HG03135 (cell line): ENCODE measurements at regions not wholly inside any gene's neighbourhood (a gene's known extent, or its start where the extent isn't known, plus 50 kb on each side); places are given as distances from the start of the nearest gene placed in this dataset.

ENCODE experiments used
- ATAC-seq: cut with Tn5 transposase; IDR thresholded peaks from one replicate; pipeline ENCODE4 v1.9.1; 2021; ENCODE audit warnings: mild to moderate bottlenecking, moderate library complexity; ENCODE audit not compliant: unreplicated experiment

DNA sequence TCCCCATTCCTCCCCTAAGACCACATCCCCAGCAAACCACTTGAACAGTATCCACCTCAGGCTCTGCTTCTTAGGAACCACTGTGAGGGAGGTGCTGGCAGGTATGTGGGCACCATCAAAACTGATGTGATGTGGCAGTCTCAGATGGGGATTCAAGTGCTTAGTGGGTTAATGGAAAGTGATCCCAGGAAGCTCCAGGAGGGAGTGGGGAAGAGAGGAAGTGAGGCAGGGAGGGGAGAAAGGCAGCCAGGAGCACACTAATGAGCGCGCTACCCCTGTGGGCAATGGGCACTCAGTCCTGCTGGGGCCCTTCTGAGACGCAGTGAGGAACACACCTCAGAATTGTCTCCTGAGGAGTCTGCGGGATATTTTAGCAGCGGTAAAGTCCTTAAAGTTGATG, 263.1 kb upstream of the MOCS1 start:
- no peak for ATAC-seq

GRCh38 chr6:40196135-40196518, 261.9 kb upstream of the MOCS1 start:
- no peak for ATAC-seq

DNA sequence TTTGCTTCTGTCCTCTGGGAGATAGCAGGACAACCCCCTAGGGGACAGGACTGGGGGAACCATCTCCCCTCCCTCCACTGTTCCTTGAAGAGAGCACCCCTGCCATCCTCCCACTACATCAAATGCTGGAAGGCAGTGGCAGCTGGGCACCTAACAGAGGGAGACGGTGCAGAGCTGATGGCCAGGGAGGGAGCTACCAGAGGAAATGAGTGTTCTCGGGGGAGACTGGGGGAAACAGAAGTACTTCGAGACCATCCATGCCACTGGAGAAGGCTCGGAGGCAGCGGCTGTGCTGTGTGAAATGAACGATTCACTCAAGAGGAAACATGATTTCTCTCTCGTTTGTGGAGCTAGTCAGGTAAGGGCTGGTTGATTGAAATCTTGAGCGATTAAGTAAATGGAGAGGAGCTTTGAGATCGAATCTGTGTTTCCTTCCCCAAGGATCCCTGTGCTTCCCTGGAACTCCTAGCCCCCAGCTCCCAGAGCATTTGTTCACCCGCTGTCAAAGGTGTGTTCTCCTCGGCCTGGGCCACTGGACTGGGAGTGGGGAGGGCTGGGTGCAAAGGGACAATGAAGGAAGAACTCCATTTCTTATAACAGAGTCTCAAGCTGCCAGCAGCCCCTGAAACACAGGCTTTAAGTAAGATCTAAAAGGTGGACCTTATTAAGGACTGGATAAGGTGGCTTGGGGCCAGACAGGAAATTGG, 261.3 kb upstream of the MOCS1 start:
- ATAC-seq = no peak

DNA sequence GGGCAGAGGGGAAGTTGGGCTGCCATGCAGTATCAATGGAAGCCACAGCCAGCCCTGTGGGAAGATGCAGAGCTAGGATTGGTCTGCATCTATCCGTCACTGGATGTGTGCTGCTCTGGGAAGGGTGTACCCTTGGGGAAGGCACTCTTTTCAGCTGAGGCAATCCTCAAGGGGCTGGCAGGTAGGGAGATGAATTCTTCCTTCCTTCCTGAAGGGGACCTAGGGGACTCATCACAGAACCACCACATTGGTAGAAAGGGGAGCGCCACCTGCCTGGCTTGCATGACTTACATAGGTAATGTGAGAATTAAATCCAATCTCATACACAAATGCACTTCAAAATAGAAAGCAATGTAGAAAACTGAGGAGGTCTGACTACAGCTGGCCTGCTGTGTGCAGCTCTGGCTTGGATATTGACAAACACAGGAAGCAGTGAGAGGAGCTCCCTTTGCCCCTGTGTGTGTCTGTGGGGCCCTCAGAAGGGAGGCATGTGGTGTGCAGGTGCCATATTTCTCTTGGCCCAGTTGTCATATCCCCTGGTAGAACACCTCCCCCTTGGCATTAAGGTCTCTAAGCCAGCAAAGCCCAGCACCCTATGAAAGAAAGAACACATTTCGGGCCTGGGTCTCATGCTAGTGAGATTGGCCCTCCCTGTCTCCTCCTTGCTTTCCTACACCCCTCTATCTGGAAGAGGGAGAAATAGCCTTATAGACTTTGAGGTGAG, 260.3 kb upstream of the MOCS1 start:
- no peak for ATAC-seq

DNA sequence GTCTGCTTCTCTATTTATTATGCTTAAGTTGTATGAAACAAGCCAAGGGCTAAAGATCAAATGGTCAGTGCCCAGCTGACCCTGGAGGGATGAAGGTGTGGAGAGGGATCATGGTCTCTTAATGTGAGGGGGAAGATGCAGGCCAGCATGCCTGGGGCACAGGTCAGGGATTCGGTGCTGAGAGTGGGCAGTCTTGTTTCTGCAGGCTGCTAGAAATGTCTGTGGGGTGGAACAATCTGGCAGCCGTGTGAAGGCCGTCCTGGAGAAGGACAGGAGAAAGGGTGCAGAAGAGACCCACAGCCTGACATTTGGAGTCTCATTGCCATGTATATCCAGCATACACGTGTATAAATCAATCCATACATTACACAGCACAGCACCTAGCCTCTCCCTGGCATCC, 258.3 kb upstream of the MOCS1 start:
- ATAC-seq = no peak

- ATAC-seq = no peak
Observed at GRCh38 chr6:40188931-40189330, 254.7 kb upstream of the MOCS1 start.

GRCh38 chr6:40187535-40188144, 253.4 kb upstream of the MOCS1 start:
- ATAC-seq = no peak

- no peak for ATAC-seq
Observed at GRCh38 chr6:40185486-40185885, 251.2 kb upstream of the MOCS1 start.

DNA sequence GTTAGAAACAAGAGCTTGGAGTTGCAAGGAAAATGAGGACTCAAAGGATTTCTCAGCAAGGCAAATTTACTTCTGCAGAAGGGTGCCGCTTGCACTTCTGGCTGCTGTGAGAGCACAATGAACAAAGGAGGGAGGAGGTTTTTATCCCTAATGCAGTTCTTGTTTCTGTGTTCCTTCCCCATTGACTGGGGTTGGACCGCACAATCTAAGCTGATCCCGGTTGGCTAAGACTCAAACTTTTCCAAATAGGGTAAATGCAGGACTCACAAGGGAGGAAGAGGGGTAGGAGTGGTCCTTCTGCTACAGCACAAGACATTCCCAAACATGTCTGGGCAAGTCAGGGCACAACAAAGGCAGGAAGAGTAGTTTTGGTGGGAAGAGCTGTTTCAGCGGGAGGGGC, 249.6 kb upstream of the MOCS1 start:
- no peak for ATAC-seq

DNA sequence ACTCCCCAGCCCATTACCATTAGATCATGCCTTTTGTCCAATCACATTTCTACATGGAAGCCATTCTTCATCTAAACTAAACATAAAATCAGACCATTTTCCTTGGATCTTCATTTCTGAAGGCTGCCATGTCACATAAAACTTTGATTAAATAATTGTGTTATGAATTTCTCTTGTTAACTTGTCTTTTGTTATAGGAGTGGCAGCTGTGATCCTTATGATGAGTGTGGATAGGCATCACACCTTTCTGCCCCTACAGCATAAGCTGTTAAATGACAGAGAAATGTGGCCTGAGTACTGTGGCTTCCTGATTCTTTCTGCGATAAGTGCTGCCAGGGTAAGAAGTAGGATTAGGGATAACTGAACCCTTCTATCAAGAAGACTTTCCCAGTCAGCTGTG, 247.1 kb upstream of the MOCS1 start:
- ATAC-seq = no peak

DNA sequence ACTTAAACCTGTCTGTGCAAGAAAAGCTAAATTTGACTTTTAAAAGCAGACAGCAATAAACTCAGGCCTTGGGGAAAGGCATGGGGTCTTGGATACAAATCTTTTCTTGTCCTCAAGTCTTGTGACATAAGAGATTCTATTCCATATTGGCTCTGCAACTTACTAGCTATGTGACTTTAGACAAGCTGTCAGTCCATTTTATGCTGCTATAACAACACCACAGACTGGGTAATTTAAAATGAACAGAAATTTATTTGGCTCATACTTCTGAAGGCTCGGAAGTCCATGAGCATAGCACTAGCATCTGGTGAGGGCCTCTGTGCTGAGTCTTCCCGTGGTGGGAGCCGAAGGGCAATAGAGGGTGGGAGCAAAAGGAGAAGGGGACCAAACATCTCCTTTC, 246.0 kb upstream of the MOCS1 start:
- ATAC-seq = no peak

GRCh38 chr6:40179496-40179895, 245.2 kb upstream of the MOCS1 start:
- ATAC-seq = no peak

DNA sequence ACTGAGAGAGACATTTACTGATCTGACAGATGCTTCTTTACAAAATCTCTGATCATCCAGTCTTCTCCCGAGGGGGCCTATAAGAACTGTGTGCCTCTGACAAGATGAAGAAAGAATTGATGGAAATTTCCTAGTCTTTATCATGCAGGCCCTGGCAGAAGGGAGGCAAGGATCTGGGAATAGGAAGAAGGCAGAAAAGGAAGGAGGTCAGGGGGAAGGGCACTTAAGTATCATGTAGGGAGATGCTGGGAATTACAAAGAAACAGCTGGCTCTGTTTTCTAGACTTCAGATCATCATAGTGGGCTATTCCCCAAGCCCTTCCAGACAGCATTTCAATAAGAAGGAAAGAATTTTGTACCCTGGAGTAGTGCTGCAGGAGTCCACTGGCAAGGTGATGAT, 243.3 kb upstream of the MOCS1 start:
- ATAC-seq = no peak

- no peak for ATAC-seq
Observed at GRCh38 chr6:40176152-40176551, 241.9 kb upstream of the MOCS1 start.

DNA sequence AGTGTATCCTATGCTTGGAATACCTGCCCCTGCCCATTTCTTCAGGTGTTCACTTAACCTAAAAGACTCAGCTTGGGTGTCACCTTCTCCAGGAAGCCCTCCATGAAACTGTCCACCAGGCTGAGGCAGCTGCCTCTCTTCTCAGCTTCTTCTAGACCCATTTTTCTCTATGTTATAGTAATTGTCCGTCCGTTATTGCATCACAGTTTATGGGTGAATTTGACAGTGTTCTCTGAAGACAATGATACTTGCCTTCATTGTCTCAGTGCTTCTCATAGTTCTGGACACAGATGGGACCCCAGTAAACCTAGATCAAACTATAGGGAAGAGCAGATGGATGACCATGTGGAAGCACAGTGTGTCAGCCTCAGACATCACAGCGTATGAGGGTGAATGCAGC, 238.0 kb upstream of the MOCS1 start:
- no peak for ATAC-seq

GRCh38 chr6:40171343-40171742, 237.1 kb upstream of the MOCS1 start:
- no peak for ATAC-seq

- no peak for ATAC-seq
Observed at GRCh38 chr6:40170856-40171255, 236.6 kb upstream of the MOCS1 start.

DNA sequence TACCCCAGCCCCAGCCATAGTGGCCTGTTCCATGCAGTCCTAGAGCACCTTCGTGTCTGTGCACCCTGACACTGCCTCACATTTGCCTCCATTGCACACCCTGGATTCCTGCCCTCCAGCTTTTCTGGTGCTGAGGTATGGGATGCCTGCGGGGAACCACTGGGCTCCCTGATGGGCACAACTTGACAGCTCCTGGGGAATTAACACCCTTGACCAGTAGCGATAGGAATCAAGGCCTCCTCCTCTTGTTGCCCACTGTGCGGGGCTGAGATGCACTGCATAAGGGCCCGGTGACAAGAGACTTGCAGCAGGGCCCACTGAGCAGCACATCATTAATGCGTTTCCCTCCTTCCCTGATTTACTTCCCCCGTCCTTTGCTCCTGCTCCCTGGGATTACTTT, 235.6 kb upstream of the MOCS1 start:
- no peak for ATAC-seq

- no peak for ATAC-seq
Observed at GRCh38 chr6:40166963-40167362, 232.7 kb upstream of the MOCS1 start.

DNA sequence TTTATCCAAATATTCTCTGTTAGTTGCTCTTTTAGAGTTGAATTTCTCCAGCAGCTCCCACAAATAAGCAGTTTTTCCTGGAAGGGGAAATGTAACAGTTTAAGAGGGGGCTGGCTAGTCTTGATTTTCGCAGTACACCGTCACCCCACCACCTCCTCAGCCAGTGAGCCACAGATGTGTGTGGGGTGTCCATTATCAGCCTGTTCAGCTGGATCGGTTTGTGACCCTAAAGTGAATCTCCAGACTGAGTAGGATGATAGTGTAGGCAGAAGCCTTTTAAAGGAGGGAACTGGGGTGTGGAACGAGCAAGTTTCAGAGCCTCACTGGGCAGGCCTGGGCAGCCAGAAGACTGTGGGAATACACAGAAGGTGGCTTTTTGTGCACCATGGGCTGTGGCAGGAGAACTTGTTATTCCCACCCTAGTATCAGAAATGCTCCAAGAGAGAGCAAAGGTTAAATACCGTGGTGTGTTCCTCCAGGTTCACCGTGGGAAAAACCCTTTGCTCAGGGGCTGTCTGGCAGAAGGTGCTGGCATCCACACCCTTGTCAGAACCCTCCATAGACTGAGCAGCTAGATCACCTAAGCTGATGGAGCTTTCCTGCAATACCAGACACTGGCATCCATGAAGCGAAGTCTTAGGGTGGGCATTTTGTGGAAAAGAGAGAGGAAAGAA, 230.9 kb upstream of the MOCS1 start:
- no peak for ATAC-seq

DNA sequence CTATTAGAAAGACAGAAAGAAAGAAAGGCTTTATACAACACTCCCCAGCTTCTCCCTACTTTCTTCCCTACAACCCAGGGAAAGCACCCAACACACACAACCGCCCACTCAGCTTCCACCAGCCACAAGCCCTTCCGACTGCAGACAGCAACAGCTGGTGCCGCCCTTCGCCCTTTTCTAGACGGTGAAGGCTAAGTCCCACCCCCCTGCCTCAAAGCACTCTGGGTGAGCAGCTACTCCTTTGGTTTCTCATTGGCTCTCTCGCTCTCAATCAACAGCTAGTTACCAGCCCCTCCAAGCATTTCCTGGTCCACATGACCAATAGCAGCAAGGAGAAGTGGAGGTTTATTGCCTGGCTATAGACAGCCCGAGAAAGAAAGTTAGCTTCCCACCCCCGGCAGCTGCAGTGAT, 230.1 kb upstream of the MOCS1 start:
- no peak for ATAC-seq

- ATAC-seq = no peak
Observed at GRCh38 chr6:40163924-40164323, 229.7 kb upstream of the MOCS1 start.
